Hepatocyte (in vitro differentiated cells): ENCODE measurements at regions not wholly inside any gene's neighbourhood (a gene's known extent, or its start where the extent isn't known, plus 50 kb on each side); places are given as distances from the start of the nearest gene placed in this dataset.

Experiments
- DNase-seq: peaks from one replicate; pipeline ENCODE4 v3.0.0-alpha.2; 2016; ENCODE audit warnings: low spot score
- H2AFZ ChIP-seq: fragments of 200-600 bp; sonication (generic); 2 replicates; pipeline ENCODE4 v1.6.0; 2016; ENCODE audit warnings: antibody characterized with exemption, mild to moderate bottlenecking
- H3K27ac ChIP-seq: fragments of 200-600 bp; sonication (generic); 2 replicates; pipeline ENCODE4 v1.5.1; 2016; ENCODE audit warnings: mild to moderate bottlenecking
- H3K27me3 ChIP-seq: fragments of 200-600 bp; sonication (generic); 2 replicates; pipeline ENCODE4 v1.6.1; 2016
- H3K36me3 ChIP-seq: fragments of 200-600 bp; sonication (generic); replicated peaks from 2 replicates; pipeline ENCODE4 v1.5.1; 2016; ENCODE audit warnings: low read depth; ENCODE audit not compliant: insufficient read depth
- H3K4me1 ChIP-seq: fragments of 200-600 bp; sonication (generic); 2 replicates; pipeline ENCODE4 v1.5.1; 2016; ENCODE audit warnings: mild to moderate bottlenecking, moderate library complexity; ENCODE audit not compliant: insufficient read depth
- H3K4me2 ChIP-seq: fragments of 200-600 bp; sonication (generic); 2 replicates; pipeline ENCODE4 v1.6.0; 2016
- H3K4me3 ChIP-seq: fragments of 200-600 bp; sonication (generic); 2 replicates; pipeline ENCODE4 v1.5.1; 2016; ENCODE audit warnings: mild to moderate bottlenecking
- H3K79me2 ChIP-seq: fragments of 200-600 bp; sonication (generic); 2 replicates; pipeline ENCODE4 v1.6.0; 2017; ENCODE audit warnings: mild to moderate bottlenecking
- H3K9me2 ChIP-seq: fragments of 200-600 bp; sonication (generic); replicated peaks from 2 replicates; pipeline ENCODE4 v1.6.0; 2017; ENCODE audit warnings: mild to moderate bottlenecking; ENCODE audit not compliant: insufficient read depth
- H3K9me3 ChIP-seq: fragments of 200-600 bp; sonication (generic); 2 replicates; pipeline ENCODE4 v1.5.1; 2016; ENCODE audit warnings: low read depth, mild to moderate bottlenecking
- H4K20me1 ChIP-seq: fragments of 200-600 bp; sonication (generic); 2 replicates; pipeline ENCODE4 v1.6.0; 2016; ENCODE audit warnings: mild to moderate bottlenecking; ENCODE audit not compliant: insufficient read depth, poor library complexity, severe bottlenecking
- CTCF ChIP-seq: fragments of 200-600 bp; sonication (generic); IDR thresholded peaks from 2 replicates; pipeline ENCODE4 v1.5.1; 2016; ENCODE audit warnings: antibody characterized with exemption, mild to moderate bottlenecking; ENCODE audit not compliant: poor library complexity
- EZH2 ChIP-seq: fragments of 200-600 bp; sonication (generic); IDR thresholded peaks from 2 replicates; pipeline ENCODE4 v1.6.1; 2016; ENCODE audit warnings: antibody characterized with exemption, mild to moderate bottlenecking, borderline replicate concordance
- EZH2phosphoT487 ChIP-seq: fragments of 200-600 bp; sonication (generic); IDR thresholded peaks from one replicate; pipeline ENCODE4 v1.6.1; 2018; ENCODE audit warnings: antibody characterized with exemption, mild to moderate bottlenecking, low read depth, moderate library complexity; ENCODE audit not compliant: unreplicated experiment, severe bottlenecking
- WGBS: methylation state at CpG from one replicate; pipeline ENCODE4 v1.1.6; 2016; ENCODE audit warnings: low lambda C conversion rate; ENCODE audit errors: missing lambda C conversion rate; 5-methylcytosine and 5-hydroxymethylcytosine counted together

- no peaks in the 10 kb centered on the region for H3K27me3 ChIP-seq
- no peaks in the 10 kb centered on the region for H3K9me2 ChIP-seq
- TF ChIP-seq EZH2phosphoT487 (no peak), CTCF (no peak), EZH2 (no peak)
- no peak for DNase-seq
- WGBS: 92% methylated on average over 4 of the region's 4 CpGs
- no peaks in the 10 kb centered on the region for H3K4me1 ChIP-seq
- H3K36me3 ChIP-seq: no peaks in the 10 kb centered on the region
- no peak overlapping the region for H3K4me2 ChIP-seq
- no peak overlapping the region for H3K27ac ChIP-seq
- no peaks in the 10 kb centered on the region for H3K9me3 ChIP-seq
- no peak overlapping the region for H2AFZ ChIP-seq
- H3K79me2 ChIP-seq: peaks cover 5% of the 10 kb centered on the region
- no peaks in the 10 kb centered on the region for H4K20me1 ChIP-seq
- H3K4me3 ChIP-seq: no peak overlapping the region
Measured at GRCh38 chr20:19908576-19908975, 108.6 kb upstream of the NAA20 start.

GRCh38 chr20:19909725-19910124 lies 107.4 kb upstream of the NAA20 start:
- Histone ChIP-seq H3K4me3 (no peak overlapping the region), H3K4me1 (no peaks in the 10 kb centered on the region), H3K9me2 (no peaks in the 10 kb centered on the region), H3K27ac (no peak overlapping the region), H3K36me3 (no peaks in the 10 kb centered on the region), H3K27me3 (no peaks in the 10 kb centered on the region), H3K79me2 (peaks cover 3% of the 10 kb centered on the region), H3K4me2 (no peak overlapping the region), H2AFZ (no peak overlapping the region), H3K9me3 (no peaks in the 10 kb centered on the region), H4K20me1 (no peaks in the 10 kb centered on the region)
- TF ChIP-seq EZH2phosphoT487 (no peak), CTCF (no peak), EZH2 (no peak)
- 89% methylated on average over 4 of the region's 4 CpGs for WGBS
- no peak for DNase-seq

- no peak for TF ChIP-seq EZH2
- TF ChIP-seq EZH2phosphoT487: no peak
- no peak for TF ChIP-seq CTCF
- no peaks in the 10 kb centered on the region for H4K20me1 ChIP-seq
- 82% methylated on average over 4 of the region's 4 CpGs for WGBS
Measured at GRCh38 chr20:19911810-19912382, 105.3 kb upstream of the NAA20 start.

More at GRCh38 chr20:19911810-19912382, 105.3 kb upstream of the NAA20 start:
- Histone ChIP-seq H3K9me2 (no peaks in the 10 kb centered on the region), H3K27me3 (no peaks in the 10 kb centered on the region), H3K27ac (no peak overlapping the region), H3K36me3 (no peaks in the 10 kb centered on the region), H2AFZ (no peak overlapping the region), H3K4me1 (no peaks in the 10 kb centered on the region), H3K4me2 (no peak overlapping the region), H3K9me3 (no peaks in the 10 kb centered on the region), H3K79me2 (peaks cover 4% of the 10 kb centered on the region), H3K4me3 (no peak overlapping the region)
- DNase-seq: no peak
